ENCODE measurements at regions not wholly inside any gene's neighbourhood (a gene's known extent, or its start where the extent isn't known, plus 50 kb on each side); places are given as distances from the start of the nearest gene placed in this dataset.

- peak; percentile 87 for DNase-seq (ENCODE audit: low read depth)
- no peak overlapping the region for H3K4me3 ChIP-seq (replicated peaks; ENCODE audit: low read depth, low read length)
- TF ChIP-seq, protein P1, sequence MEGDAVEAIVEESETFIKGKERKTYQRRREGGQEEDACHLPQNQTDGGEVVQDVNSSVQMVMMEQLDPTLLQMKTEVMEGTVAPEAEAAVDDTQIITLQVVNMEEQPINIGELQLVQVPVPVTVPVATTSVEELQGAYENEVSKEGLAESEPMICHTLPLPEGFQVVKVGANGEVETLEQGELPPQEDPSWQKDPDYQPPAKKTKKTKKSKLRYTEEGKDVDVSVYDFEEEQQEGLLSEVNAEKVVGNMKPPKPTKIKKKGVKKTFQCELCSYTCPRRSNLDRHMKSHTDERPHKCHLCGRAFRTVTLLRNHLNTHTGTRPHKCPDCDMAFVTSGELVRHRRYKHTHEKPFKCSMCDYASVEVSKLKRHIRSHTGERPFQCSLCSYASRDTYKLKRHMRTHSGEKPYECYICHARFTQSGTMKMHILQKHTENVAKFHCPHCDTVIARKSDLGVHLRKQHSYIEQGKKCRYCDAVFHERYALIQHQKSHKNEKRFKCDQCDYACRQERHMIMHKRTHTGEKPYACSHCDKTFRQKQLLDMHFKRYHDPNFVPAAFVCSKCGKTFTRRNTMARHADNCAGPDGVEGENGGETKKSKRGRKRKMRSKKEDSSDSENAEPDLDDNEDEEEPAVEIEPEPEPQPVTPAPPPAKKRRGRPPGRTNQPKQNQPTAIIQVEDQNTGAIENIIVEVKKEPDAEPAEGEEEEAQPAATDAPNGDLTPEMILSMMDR (IDR thresholded peaks at IDR 0.05; ENCODE audit: low read length, missing control alignments), result no peak
Observed at GRCh38 chr4:99763635-99764101, 53.0 kb upstream of the DAPP1 start.

DNA sequence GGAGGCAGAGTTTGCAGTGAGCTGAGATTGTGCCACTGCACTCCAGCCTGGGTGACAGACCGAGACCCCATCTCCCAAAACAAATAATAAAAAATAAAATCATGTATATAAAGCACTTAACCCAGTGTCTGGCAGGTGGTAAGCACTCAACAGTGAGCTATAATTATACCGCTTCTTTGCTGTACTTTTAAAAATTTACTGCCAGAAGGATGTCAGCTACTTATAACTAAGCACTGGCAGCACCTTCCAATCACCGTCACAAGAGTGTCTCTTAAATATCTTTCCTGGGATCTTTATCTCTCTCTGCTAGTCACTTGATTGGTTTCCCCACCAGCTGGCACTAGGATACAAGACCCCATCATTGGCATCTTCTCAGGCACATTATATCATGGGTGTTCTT lies 53.9 kb upstream of the DAPP1 start:
- DNase-seq (ENCODE audit: low read depth), result no peak
- TF ChIP-seq, protein P1 (IDR thresholded peaks at IDR 0.05; ENCODE audit: low read length, missing control alignments), result no peak

GRCh38 chr4:99759988-99760387 lies 56.6 kb upstream of the DAPP1 start:
- H3K4me3 ChIP-seq (replicated peaks; ENCODE audit: low read depth, low read length), result no peak overlapping the region
- TF ChIP-seq, protein P1 (IDR thresholded peaks at IDR 0.05; ENCODE audit: low read length, missing control alignments), result no peak
- no peak for DNase-seq (ENCODE audit: low read depth)

More for the DNA sequence above, 53.9 kb upstream of the DAPP1 start:
- no peak overlapping the region for H3K4me3 ChIP-seq (replicated peaks; ENCODE audit: low read depth, low read length)

- H3K4me3 ChIP-seq (replicated peaks; ENCODE audit: low read depth, low read length), result no peak overlapping the region
- TF ChIP-seq, protein P1 (IDR thresholded peaks at IDR 0.05; ENCODE audit: low read length, missing control alignments), result no peak
- DNase-seq (ENCODE audit: low read depth), result no peak
Observed at GRCh38 chr4:99759346-99759984, 57.2 kb upstream of the DAPP1 start.

GRCh38 chr4:99755223-99755944 lies 61.2 kb upstream of the DAPP1 start:
- peak; percentile 13 for DNase-seq (ENCODE audit: low read depth)
- H3K4me3 ChIP-seq (replicated peaks; ENCODE audit: low read depth, low read length), result no peak overlapping the region
- TF ChIP-seq, protein P1 (IDR thresholded peaks at IDR 0.05; ENCODE audit: low read length, missing control alignments), result no peak

GRCh38 chr4:99754756-99755155 lies 61.9 kb upstream of the DAPP1 start:
- H3K4me3 ChIP-seq (replicated peaks; ENCODE audit: low read depth, low read length), result no peak overlapping the region
- peak; percentile 31 for DNase-seq (ENCODE audit: low read depth)
- TF ChIP-seq, protein P1 (IDR thresholded peaks at IDR 0.05; ENCODE audit: low read length, missing control alignments), result no peak

Data from fibroblast of pulmonary artery (primary cell).